ENCODE measurements at regions not wholly inside any gene's neighbourhood (a gene's known extent, or its start where the extent isn't known, plus 50 kb on each side); places are given as distances from the start of the nearest gene placed in this dataset.
"Not testable (repeated sequence)": the region's sequence is repeated elsewhere in the genome, so short reads cannot be mapped to it uniquely, and the experiment has no call there.

DNA sequence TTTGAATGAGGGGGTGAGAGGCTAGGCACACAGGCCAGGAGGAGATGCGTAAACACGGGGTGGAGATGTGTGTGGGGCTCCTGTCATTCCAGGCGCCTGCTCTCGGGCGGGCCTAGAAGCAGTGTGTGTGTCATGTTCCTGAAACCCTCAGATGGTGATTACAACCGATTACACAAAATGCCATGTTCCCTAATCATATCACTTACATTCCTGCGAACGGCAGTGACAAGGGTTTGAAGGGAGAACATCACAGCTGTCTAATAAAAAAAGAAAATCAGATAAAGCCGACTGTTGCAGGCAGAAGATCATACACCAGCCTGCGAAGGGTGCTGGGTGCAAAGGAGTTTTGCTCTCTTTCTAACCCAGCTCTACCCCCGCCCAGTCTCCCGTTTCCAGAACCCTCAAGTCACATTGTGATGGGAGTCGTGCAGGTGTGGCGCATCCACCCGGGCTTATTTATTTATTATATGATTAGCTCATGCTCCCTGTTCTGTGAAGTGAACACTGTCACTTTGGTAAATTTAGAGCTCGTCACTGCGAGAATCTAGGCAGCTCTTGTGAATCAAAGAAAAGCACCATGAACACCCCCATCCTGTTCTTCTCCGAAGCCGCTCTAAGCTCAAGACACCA is 140.3 kb downstream of the NR2F2 start:
- no peak for DNase-seq (ENCODE audit: low spot score)

DNA sequence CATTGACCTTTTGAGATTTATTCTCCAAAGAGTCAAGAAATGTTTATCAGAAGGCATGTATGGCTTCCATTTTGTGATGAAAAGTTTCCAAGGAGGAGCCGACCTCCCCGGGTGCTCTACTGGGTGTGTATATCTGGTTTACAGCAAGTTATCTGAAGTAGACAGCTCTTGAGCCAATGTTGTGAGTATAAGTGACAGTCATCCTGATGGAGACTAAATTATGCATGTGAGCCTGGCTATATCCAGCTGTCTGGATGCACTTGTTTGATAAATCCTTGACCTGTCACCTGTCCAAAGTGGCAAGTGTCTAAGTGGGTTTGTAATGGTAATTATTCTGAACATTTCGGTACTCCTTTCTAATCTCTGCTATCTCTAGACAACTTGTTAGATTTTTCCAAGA is 142.2 kb downstream of the NR2F2 start:
- no peak for DNase-seq (ENCODE audit: low spot score)

GRCh38 chr15:96473556-96473955 is 143.1 kb downstream of the NR2F2 start:
- DNase-seq (ENCODE audit: low spot score), result no peak

DNA sequence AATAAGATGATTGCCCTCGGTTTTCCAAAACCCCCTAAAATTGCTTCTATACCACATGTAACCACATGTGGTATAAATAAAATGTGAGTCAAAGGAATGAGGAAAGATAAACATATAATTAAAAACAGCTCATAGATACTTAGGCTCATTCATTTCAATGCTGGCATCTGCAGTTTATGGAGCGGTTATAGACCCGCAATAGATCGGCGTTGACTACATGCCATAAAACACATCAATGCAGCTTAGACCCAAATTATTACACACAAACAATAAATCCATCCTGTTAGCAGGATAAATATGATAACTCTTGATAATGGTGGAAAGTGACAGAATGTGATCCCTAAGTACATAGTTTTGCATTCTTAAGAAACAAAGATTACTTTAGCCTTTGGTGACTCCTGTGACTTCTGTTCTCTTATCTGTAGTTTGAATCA is 143.7 kb downstream of the NR2F2 start:
- no peak for DNase-seq (ENCODE audit: low spot score)

DNA sequence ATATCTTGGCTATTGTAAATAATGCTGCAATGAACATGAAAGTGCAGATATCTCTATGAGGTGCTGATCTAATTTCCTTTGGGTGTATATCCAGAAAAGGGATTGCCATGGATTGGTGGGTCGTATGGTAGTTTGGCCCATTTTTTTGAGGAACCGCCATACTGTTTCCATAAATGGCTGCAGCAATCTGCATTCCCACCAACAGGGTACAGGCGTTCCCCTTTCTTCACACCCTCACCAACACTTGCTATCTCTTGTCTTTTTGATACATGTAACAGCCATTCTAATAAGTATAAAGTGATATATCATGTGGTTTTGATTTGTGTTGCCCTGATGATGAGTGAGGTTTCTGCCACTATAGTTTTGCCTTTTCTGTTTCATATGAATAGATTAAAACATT is 146.7 kb downstream of the NR2F2 start:
- no peak for DNase-seq (ENCODE audit: low spot score)

DNA sequence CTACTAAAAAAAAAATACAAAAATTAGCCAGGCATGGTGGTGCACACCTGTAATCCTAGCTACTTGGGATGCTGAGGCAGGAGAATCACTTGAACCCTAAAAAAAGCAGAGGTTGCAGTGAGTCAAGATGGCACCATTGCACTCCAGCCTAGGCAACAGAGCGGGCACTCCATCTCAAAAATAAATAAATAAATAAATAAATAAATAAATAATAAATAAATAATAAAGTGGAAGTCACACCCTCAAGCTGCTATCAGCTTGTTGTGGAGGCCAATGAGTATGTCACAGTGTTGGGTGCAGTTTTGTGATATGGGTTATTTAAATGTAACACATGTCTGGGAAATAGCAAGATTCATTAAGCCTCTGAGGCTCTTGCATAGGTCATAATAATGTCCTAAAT is 153.9 kb downstream of the NR2F2 start:
- not testable (repeated sequence) for DNase-seq (ENCODE audit: low spot score)

DNA sequence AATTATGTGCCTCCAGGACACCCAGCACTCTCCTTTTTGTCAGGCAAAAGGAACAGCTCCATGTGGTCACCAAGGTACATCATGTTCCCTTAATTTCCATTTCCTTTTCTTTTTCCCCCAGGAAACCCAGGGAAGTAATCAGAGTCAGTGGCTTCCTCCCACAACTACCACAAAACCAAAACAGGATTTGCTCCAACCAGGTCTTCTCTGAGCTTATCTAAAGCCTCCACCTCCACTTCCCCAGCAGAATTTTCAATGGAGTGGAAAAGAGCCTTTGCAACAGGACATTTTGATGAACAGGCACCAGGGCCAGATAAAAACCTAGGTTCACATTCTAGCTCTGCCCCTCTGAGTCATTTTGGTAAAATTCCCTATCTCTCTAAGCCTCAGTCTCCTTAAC is 154.3 kb downstream of the NR2F2 start:
- no peak for DNase-seq (ENCODE audit: low spot score)

GRCh38 chr15:96487245-96487644 is 156.7 kb downstream of the NR2F2 start:
- no peak for DNase-seq (ENCODE audit: low spot score)

GRCh38 chr15:96491066-96491699 is 160.7 kb downstream of the NR2F2 start:
- not testable (repeated sequence) for DNase-seq (ENCODE audit: low spot score)

DNA sequence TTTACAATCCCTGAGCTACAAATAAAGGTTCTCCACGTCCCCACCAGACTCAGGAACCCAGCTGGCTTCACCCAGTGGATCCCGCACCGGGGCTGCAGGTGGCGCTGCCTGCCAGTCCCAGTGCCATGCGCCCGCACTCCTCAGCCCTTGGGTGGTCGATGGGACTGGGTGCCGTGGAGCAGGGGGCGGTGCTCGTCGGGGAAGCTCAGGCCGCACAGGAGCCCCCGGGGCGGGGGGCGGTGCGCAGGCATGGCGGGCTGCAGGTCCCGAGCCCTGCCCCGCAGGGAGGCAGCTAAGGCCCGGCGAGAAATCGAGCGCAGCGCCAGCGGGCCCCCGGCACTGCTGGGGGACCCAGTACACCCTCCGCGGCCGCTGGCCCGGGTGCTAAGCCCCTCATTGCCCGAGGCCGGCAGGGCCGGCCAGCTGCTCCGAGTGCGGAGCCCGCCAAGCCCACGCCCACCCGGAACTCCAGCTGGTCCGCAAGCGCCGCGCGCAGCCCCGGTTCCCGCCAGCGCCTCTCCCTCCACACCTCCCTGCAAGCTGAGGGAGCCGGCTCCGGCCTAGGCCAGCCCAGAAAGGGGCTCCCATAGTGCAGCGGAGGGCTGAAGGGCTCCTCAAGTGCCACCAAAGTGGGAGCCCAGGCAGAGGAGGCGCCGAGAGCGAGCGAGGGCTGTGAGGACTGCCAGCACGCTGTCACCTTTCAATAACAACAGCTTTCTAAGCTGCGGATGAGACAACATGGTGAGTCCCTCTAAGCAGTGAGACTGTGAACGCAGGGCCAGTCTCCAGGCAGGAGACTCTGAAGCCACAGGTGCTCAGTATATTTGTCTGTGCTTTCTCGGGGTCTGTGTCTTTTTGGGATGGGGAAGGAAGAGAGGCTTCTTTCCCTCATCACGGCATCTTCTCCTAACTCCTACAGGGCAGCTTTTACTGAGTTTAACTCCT is 161.5 kb downstream of the NR2F2 start:
- not testable (repeated sequence) for DNase-seq (ENCODE audit: low spot score)

- no peak for DNase-seq (ENCODE audit: low spot score)
Measured at GRCh38 chr15:96494505-96494904, 164.0 kb downstream of the NR2F2 start.

DNA sequence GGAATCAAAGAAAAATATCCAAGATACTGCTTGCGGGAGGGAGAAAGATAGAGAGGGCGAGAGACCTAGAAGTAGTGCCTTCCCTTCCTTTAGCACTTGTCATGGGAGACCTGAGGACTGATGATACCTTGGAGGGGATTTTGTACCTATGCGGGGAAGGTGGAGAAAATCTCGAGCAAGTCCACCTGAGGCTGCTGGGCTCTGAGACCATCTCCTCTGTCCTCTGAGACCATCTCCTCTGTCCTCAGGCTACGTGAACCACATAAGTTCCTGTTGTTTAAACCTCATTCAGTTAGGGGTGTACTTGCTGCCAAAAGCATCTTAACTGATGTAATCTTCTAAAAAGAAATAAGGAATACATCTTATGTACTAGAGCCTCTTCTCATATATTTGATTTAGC is 164.9 kb downstream of the NR2F2 start:
- DNase-seq (ENCODE audit: low spot score), result no peak

- no peak for DNase-seq (ENCODE audit: low spot score)
Measured at GRCh38 chr15:96497951-96498350, 167.5 kb downstream of the NR2F2 start.

GRCh38 chr15:96500508-96500907 is 170.0 kb downstream of the NR2F2 start:
- DNase-seq (ENCODE audit: low spot score), result no peak

DNA sequence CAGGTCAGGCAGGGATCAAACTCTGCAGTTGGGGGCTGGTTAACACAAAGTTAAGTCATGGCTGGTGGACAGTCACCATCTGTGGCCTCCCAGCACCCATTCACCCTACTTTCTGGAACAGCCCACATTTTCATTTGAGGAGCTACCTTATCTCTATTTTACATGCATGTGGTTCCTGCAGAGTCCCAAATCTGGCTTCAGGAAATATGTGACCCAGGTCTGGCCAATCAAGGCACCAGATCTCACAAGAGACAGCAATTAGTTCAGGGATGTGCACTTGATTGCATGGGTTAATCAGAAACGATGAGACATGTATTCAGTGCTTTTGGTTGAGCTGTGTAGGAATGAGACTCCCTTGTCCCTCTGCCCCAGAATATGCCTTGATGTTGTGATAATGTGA is 170.9 kb downstream of the NR2F2 start:
- no peak for DNase-seq (ENCODE audit: low spot score)

GRCh38 chr15:96502196-96502595 is 171.7 kb downstream of the NR2F2 start:
- no peak for DNase-seq (ENCODE audit: low spot score)

DNA sequence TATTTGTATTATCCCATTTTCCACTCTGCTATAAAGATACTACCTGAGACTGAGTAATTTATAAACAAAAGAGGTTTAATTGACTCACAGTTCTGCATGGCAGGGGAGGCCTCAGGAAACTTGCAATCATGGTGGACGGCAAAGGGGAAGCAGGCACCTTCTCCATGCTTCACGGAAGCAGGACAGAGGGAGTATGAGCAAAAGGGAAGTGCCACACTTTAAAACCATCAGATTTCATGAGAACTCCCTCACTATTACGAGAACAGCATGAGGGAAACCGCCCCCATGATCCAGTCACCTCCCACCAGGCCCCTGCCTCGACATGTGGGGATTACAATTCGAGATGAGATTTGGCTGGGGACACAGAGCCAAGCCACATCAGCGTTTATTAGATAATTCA is 172.8 kb downstream of the NR2F2 start:
- DNase-seq (ENCODE audit: low spot score), result no peak

- no peak for DNase-seq (ENCODE audit: low spot score)
Measured at GRCh38 chr15:96504371-96504770, 173.9 kb downstream of the NR2F2 start.

DNA sequence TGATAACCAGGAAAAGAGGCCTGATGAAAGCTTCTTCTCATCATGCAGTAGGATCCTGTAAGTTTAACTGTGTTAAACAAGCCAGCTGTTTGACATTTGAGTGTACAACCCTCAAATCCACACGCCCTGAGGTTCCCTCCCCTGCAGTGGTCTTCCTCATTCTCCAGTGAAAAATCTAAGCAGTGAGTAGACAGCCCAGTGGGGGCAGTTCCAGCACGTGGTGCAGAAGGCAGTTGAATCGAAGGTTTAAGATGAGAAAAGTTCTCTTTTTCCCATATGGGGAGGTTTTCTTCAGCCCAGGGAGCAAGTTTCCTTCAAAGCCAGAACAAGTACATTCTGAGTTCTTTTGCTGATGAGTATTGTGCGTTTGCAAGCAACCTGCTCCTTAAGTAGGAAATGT is 174.5 kb downstream of the NR2F2 start:
- no peak for DNase-seq (ENCODE audit: low spot score)

GRCh38 chr15:96514607-96515285 is 184.2 kb downstream of the NR2F2 start:
- DNase-seq (ENCODE audit: low spot score), result no peak

GRCh38 chr15:96515371-96515770 is 184.9 kb downstream of the NR2F2 start:
- no peak for DNase-seq (ENCODE audit: low spot score)

DNA sequence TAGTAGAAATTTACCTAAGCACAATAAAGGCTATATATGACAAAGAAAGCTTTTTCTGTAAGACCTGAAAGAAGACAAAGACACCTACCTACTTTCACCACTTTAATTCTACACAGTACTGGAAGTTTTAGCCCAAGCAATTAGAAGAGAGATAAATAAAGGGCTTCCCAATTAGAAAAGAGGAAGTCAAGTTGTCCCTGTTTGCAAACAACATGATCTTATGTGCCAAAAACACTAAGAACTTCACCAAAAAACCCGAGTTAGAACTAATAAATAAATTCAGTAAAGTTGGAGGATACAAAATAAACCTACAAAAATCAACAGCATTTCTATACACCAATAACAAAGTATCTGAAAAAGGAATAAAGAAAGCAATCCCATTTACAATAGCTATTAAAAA is 190.9 kb downstream of the NR2F2 start:
- no peak for DNase-seq (ENCODE audit: low spot score)
